ENCODE measurements at regions not wholly inside any gene's neighbourhood (a gene's known extent, or its start where the extent isn't known, plus 50 kb on each side); places are given as distances from the start of the nearest gene placed in this dataset.

- DNase-seq = no peak
Measured at GRCh38 chr22:49294656-49295464, 532.8 kb downstream of the BRD1 start.

- DNase-seq = no peak
Measured at GRCh38 chr22:49292909-49293308, 534.8 kb downstream of the BRD1 start.

DNA sequence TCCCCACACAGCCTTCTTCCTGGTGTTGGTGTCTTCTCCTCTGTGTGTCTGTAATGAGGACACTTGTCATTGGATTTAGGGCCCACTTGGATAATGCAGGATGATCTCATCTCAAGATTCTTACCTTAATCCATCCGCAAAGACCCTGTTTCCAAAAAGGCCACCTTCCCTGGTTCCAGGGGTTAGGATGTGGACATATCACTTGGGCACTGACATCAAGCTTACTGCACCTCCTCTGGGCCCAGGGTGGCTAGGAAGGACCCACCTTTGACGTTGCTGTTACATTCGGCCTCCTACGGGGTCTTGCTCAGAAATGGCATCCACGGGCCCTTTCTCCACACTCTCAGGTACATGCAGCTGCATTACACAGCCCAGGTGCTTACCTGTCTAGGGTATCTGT, 535.9 kb downstream of the BRD1 start:
- no peak for DNase-seq

- DNase-seq = no peak
Measured at GRCh38 chr22:49291169-49291568, 536.5 kb downstream of the BRD1 start.

- DNase-seq = no peak
Measured at GRCh38 chr22:49290711-49291110, 537.0 kb downstream of the BRD1 start.

- no peak for DNase-seq
Measured at GRCh38 chr22:49289822-49290679, 537.6 kb downstream of the BRD1 start.

DNA sequence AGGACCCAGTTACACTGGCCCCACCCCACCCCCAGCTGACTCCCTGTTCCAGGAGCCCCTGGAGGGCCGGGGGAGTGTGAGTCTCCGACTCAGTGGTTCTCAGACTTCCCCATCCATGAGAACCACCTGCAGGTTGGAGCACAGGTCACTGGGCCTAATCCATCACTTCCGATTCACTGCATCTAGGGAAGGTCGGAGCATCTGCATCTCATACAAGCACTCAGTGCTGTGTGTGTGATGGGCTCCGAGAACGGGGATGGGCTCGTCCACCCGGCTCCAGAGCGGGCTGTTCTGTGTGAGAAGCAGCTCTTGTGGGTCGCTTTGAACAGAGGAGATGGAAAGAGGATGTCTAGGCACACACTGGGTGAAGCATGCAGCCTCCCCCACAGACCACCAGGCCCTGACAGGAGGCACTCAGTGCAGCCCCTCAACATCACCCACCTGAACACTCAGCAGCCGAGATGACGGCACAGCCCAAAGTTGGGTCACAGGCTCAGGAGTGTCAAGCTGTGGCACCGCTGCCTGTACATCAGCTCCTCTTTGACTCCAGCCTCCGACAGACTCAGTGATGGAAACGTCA, 541.4 kb downstream of the BRD1 start:
- no peak for DNase-seq

DNA sequence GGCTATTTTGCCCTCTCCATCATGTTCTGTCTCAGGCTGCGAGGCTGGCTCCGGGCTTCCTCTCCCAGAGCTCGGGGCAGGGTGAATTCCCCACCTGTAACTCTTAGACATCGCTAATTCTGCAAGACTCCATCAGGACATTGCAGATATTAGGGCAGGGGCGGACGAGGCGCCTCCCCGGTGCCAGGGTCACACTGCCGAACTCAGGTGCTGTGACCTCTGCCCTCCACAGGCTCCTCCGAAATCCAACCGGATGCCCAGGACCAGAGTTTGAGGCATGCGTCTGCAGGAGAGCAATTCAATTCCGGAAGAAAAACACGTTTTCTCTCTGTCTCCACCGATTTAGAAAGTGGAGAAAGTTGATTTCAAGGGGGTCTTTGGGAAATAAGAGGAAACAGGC, 542.7 kb downstream of the BRD1 start:
- no peak for DNase-seq

GRCh38 chr22:49284056-49284784, 543.5 kb downstream of the BRD1 start:
- no peak for DNase-seq

DNA sequence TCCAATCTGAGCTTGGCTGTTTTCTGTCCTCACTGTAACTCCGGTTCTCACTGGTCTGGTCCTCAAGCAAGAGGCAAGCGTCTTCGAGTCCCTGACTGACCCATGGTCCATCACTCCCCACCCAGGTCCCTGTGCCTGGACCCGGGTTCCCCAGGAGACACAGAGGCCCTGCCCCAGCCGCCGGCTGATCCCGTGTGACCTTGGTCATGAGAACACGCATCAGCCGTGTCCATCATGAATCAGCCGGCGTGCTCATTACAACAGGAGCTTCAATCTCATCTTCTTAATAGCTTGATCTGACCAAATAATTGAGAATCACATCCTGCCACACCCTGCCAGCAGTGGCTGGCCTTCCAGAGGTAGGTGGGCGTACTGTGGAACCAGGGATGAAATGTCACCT, 545.1 kb downstream of the BRD1 start:
- no peak for DNase-seq

DNA sequence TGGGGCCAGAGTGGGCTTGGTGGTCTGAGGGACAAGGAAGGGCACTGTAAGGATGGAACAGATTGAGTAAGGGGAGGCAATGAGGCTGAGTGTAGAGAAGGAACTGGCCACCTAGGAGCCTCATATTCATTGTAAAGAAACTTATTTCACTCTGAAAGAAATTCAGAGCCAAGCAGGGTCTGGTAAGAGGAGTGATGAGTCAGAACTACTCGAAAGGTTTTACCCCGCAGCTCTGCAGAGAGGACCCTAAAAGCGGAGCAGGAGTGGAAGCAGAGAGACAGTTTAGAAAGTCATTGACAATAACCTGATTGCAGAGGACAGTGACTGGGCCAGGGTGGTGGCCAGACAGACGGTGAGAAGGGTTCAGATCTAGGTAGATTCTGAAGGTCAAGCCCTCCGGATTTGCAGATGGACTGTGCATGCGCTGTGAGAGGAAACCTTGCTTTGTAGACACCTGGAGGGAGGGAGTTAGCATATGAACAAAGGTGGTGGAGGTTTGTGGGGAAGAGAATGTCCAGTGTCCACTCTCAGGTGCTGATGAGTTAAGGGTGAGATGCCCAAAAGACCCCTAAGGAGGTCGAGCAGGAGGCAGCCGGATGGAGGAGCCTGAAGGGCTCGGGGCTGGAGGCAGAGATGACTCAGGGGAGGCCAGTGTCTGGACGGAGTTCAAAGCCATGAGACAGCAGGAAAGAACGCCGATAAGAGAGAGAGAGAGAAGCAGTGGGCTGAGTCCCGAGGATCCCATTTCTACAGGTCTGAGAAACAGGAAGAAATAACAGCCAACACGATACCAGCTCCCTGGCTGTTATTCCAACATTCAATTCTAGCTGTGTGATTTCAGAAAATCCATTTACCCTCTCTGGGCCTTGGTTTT, 546.0 kb downstream of the BRD1 start:
- no peak for DNase-seq

GRCh38 chr22:49278340-49278739, 549.3 kb downstream of the BRD1 start:
- no peak for DNase-seq

DNA sequence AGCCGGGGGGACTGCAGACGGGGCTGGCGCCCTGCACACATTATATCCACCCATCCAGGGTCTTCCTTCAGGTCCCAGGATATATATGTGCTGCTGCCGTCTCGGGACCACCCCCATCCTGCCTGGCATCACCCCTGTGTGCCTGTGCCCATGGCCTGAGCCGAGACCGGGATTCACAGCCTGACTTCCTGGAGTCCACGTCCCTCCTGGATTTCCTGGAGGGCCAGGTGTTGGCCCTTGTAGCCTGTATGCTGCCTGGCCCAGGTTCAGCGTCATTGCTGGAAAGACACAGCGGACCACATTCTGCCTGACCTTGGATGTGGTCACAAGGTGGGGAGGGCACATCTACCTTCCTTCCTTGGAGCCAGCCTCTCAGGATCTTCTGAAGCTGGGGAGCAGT, 551.1 kb downstream of the BRD1 start:
- no peak for DNase-seq

GRCh38 chr22:49274754-49275380, 552.8 kb downstream of the BRD1 start:
- no peak for DNase-seq

GRCh38 chr22:49272546-49273125, 555.0 kb downstream of the BRD1 start:
- no peak for DNase-seq

GRCh38 chr22:49271831-49272230, 555.8 kb downstream of the BRD1 start:
- DNase-seq = no peak

- DNase-seq = no peak
Measured at GRCh38 chr22:49271369-49271727, 556.3 kb downstream of the BRD1 start.

DNA sequence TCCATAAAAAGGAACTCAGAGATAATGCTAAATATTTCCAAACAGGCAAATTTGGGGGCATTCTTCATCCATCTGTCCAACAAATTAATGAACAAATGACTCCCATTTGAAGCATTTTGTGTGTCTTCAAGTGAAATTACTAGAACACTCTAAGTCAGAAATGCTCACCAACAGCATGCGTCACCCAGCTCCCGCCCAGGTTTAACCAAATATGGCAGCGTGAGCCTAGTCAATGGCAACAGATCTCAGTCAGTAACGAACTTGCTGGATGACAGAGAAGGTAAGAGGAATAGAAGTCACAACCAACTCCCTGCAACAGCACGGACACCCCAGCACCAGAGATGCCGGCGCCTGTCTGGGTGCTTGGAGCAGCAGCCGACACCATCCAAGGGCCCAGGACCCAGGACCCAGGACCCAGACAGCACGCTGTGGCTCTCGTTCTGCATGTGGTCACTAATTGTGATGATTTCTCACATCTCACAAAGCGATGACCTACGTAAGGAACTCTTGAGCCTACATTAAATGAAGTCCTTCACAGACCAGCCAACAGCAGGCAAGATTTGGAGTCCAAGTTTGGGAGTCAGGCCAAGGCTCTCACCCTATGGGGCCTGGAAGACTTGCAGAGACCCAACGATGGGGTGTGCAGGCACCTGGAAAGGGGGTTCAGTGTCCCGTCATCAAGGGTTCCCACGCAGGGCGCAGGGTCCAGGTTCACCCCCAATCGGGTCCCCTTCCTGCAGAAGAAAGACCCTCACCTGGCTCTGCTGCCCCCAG, 556.9 kb downstream of the BRD1 start:
- no peak for DNase-seq

DNA sequence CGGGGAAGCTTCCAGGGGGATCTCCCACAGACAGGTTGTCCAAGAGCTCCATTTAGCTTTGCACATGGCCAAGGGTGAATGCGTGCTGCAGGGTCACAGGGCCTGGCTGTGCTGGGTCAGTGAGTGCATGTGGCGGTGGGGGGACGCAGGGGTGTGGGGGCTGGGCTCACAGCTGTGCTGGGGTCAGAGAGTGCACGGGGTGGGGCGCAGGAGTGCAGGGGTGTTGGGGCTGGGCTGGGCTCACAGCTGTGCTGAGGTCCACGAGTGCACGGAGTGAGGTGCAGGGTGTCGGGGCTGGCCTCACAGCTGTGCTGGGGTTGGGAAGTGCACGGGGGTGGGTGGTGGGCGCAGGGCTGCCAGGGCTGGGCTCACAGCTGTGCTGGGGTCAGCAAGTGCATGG, 557.7 kb downstream of the BRD1 start:
- no peak for DNase-seq

- no peak for DNase-seq
Measured at GRCh38 chr22:49269371-49269770, 558.3 kb downstream of the BRD1 start.

- DNase-seq = no peak
Measured at GRCh38 chr22:49268924-49269323, 558.7 kb downstream of the BRD1 start.

Measured in amniotic stem cell (primary cell).